A673 (cell line): ENCODE measurements at regions not wholly inside any gene's neighbourhood (a gene's known extent, or its start where the extent isn't known, plus 50 kb on each side); places are given as distances from the start of the nearest gene placed in this dataset.

Experiments
- BruUV-seq: library from RNA; stranded (reverse); fragments of 400-500 nt; replicated peaks from 2 replicates; lab custom pipeline; 2021; lab: Mats Ljungman, UMichigan
- CTCF ChIA-PET: fragments of 300-600 bp; sonication (Branson Sonifier 250); formaldehyde crosslinking; loops from one replicate; lab custom pipeline; 2022; ENCODE audit warnings: antibody characterized with exemption; lab: Charles Lee
- POLR2A ChIA-PET: fragments of 300-600 bp; sonication (Branson Sonifier 250); formaldehyde crosslinking; loops from one replicate; lab custom pipeline; 2022; ENCODE audit warnings: antibody characterized with exemption; ENCODE audit not compliant: low non-redundant PET; lab: Charles Lee
- DNase-seq: peaks from one replicate; pipeline ENCODE4 v3.0.0-alpha.2; 2015; ENCODE audit warnings: low spot score
- H3K27ac ChIP-seq: fragments of 200-600 bp; sonication (generic); 2 replicates; pipeline ENCODE4 v1.5.1; 2016; ENCODE audit warnings: mixed run types, low read depth, mild to moderate bottlenecking, mixed read lengths, antibody characterized with exemption, low read length; ENCODE audit not compliant: poor library complexity, severe bottlenecking
- H3K27me3 ChIP-seq: fragments of 200-600 bp; sonication (generic); replicated peaks from 2 replicates; pipeline ENCODE4 v1.6.1; 2017; ENCODE audit warnings: mixed run types, low read depth, mild to moderate bottlenecking, mixed read lengths, antibody characterized with exemption, low read length; ENCODE audit not compliant: insufficient read depth, poor library complexity
- H3K36me3 ChIP-seq: fragments of 200-600 bp; sonication (generic); 2 replicates; pipeline ENCODE4 v1.6.1; 2016; ENCODE audit warnings: mixed run types, mild to moderate bottlenecking, mixed read lengths, antibody characterized with exemption, low read length; ENCODE audit not compliant: insufficient read depth, poor library complexity, severe bottlenecking
- H3K4me1 ChIP-seq: fragments of 200-600 bp; sonication (generic); 2 replicates; pipeline ENCODE4 v1.6.1; 2017; ENCODE audit warnings: mixed run types, mild to moderate bottlenecking, mixed read lengths, antibody characterized with exemption, low read length; ENCODE audit not compliant: insufficient read depth, poor library complexity, severe bottlenecking
- H3K4me3 ChIP-seq: fragments of 200-600 bp; sonication (generic); 2 replicates; pipeline ENCODE4 v1.5.1; 2016; ENCODE audit warnings: low read depth, mixed run types, mild to moderate bottlenecking, mixed read lengths, low read length; ENCODE audit not compliant: poor library complexity, severe bottlenecking
- H3K9me3 ChIP-seq: fragments of 200-600 bp; sonication (generic); 2 replicates; pipeline ENCODE4 v1.6.1; 2016; ENCODE audit warnings: mixed run types, low read depth, mild to moderate bottlenecking, mixed read lengths, antibody characterized with exemption, low read length; ENCODE audit not compliant: poor library complexity, severe bottlenecking
- CTCF ChIP-seq: fragments of 300-800, 200-600 bp; sonication (generic); conservative IDR thresholded peaks from 2 replicates; pipeline ENCODE4 v1.5.1; 2017; ENCODE audit warnings: low read depth, mild to moderate bottlenecking, antibody characterized with exemption, low read length, moderate library complexity, mixed read lengths
- EZH2 ChIP-seq: fragments of 200-600 bp; sonication (generic); IDR thresholded peaks from 2 replicates; pipeline ENCODE4 v1.6.1; 2017; ENCODE audit warnings: borderline replicate concordance, low read depth, mild to moderate bottlenecking, mixed read lengths, antibody characterized with exemption, low read length; ENCODE audit not compliant: poor library complexity, severe bottlenecking
- intact Hi-C: fragments of 100-400 bp; cut with micrococcal nuclease; formaldehyde crosslinking; loops from one replicate; pipeline ENCODE4 v1.10.0; 2022; ENCODE audit not compliant: unreplicated experiment

- ChIA-PET CTCF (no interaction called here), POLR2A (no interaction called here)
- Histone ChIP-seq H3K36me3 (no peaks in the 10 kb centered on the region), H3K9me3 (no peaks in the 10 kb centered on the region), H3K27me3 (no peaks in the 10 kb centered on the region), H3K27ac (no peak overlapping the region), H3K4me3 (no peak overlapping the region), H3K4me1 (no peaks in the 10 kb centered on the region)
- TF ChIP-seq CTCF, result no peak
- no TSS peak for BruUV-seq
- intact Hi-C loops, result no loop called here
- no peak for DNase-seq
These were observed 195.1 kb upstream of the CCDC150 start for GRCh38 chr2:196444442-196444841.

GRCh38 chr2:196445991-196446390, 193.5 kb upstream of the CCDC150 start:
- no peaks in the 10 kb centered on the region for H3K27me3 ChIP-seq
- POLR2A ChIA-PET, result no interaction called here
- TF ChIP-seq EZH2 (no peak), CTCF (no peak)
- no peak for DNase-seq
- intact Hi-C loops, result no loop called here
- CTCF ChIA-PET, result no interaction called here
- H3K27ac ChIP-seq, result no peak overlapping the region
- no peaks in the 10 kb centered on the region for H3K36me3 ChIP-seq
- H3K9me3 ChIP-seq, result no peaks in the 10 kb centered on the region
- H3K4me1 ChIP-seq, result no peaks in the 10 kb centered on the region
- BruUV-seq, result no TSS peak
- no peak overlapping the region for H3K4me3 ChIP-seq

- no peak for DNase-seq
- no peaks in the 10 kb centered on the region for H3K27me3 ChIP-seq
- CTCF ChIA-PET, result no interaction called here
- no peaks in the 10 kb centered on the region for H3K9me3 ChIP-seq
- no TSS peak for BruUV-seq
- H3K27ac ChIP-seq, result no peak overlapping the region
- no peaks in the 10 kb centered on the region for H3K4me1 ChIP-seq
- H3K36me3 ChIP-seq, result no peaks in the 10 kb centered on the region
- TF ChIP-seq CTCF (no peak), EZH2 (no peak)
- intact Hi-C loops, result no loop called here
- POLR2A ChIA-PET, result no interaction called here
- H3K4me3 ChIP-seq, result no peak overlapping the region
These were observed 191.0 kb upstream of the CCDC150 start for GRCh38 chr2:196448407-196449079.
